Keratinocyte (primary cell): ENCODE measurements at regions not wholly inside any gene's neighbourhood (a gene's known extent, or its start where the extent isn't known, plus 50 kb on each side); places are given as distances from the start of the nearest gene placed in this dataset.

Experiments used
- DNase-seq: peaks from one replicate; pipeline ENCODE4 v3.0.0-alpha.2; 2011; ENCODE audit warnings: low read depth, missing footprints, low spot score
- FAIRE-seq: peaks from 2 replicates; lab custom pipeline; 2011; peaks lifted over from hg19 to GRCh38; lab: Jason Lieb, UNC
- H2AFZ ChIP-seq: 2 replicates; pipeline ENCODE4 v1.6.0; 2012; ENCODE audit warnings: low read length, control low read depth, inconsistent platforms; ENCODE audit not compliant: control insufficient read depth
- H3K27ac ChIP-seq: 2 replicates; pipeline ENCODE4 v1.5.1; 2011; ENCODE audit warnings: low read length; ENCODE audit not compliant: control insufficient read depth, insufficient read depth
- H3K27me3 ChIP-seq: 3 replicates; pipeline ENCODE4 v1.6.0; 2011; ENCODE audit warnings: low read length; ENCODE audit not compliant: control insufficient read depth, insufficient read depth; ENCODE audit errors: extremely low read depth
- H3K36me3 ChIP-seq, 2 experiments: 2 replicates in 1 of 2; 3 replicates in 1 of 2; pipeline ENCODE4 v1.5.1; 2011; ENCODE audit warnings: low read length in 2 of 2, mild to moderate bottlenecking in 1 of 2; ENCODE audit not compliant: control insufficient read depth in 2 of 2, insufficient read depth in 2 of 2; ENCODE audit errors: extremely low read depth in 1 of 2
- H3K4me1 ChIP-seq: 3 replicates; pipeline ENCODE4 v1.5.1; 2011; ENCODE audit warnings: low read length; ENCODE audit not compliant: control insufficient read depth, insufficient read depth; ENCODE audit errors: extremely low read depth
- H3K4me2 ChIP-seq: 3 replicates; pipeline ENCODE4 v1.6.0; 2011; ENCODE audit warnings: low read depth, low read length; ENCODE audit not compliant: control insufficient read depth, insufficient read depth; ENCODE audit errors: extremely low read depth
- H3K4me3 ChIP-seq, 3 experiments: fragments of 200-600 bp in 1 of 3; sonication (generic) in 1 of 3; 2 replicates in 2 of 3; 3 replicates in 1 of 3; pipeline ENCODE4 v1.5.1; 2011 to 2016; ENCODE audit warnings: low read length in 3 of 3, mild to moderate bottlenecking in 3 of 3, control low read depth in 2 of 3, inconsistent platforms in 1 of 3, low read depth in 1 of 3, mixed read lengths in 1 of 3, mixed run types in 1 of 3, moderate library complexity in 1 of 3; ENCODE audit not compliant: control insufficient read depth in 2 of 3, insufficient read depth in 2 of 3; ENCODE audit errors: extremely low read depth in 1 of 3
- H3K79me2 ChIP-seq: 2 replicates; pipeline ENCODE4 v1.6.0; 2012; ENCODE audit warnings: low read length; ENCODE audit not compliant: control insufficient read depth, insufficient read depth
- H3K9ac ChIP-seq: 3 replicates; pipeline ENCODE4 v1.6.0; 2011; ENCODE audit warnings: low read length; ENCODE audit not compliant: control insufficient read depth, insufficient read depth; ENCODE audit errors: extremely low read depth
- H3K9me1 ChIP-seq: 3 replicates; pipeline ENCODE4 v1.6.0; 2011; ENCODE audit warnings: low read length; ENCODE audit not compliant: control insufficient read depth, insufficient read depth; ENCODE audit errors: extremely low read depth
- H3K9me3 ChIP-seq: 2 replicates; pipeline ENCODE4 v1.5.1; 2012; ENCODE audit warnings: low read depth, low read length; ENCODE audit not compliant: control insufficient read depth
- H4K20me1 ChIP-seq: 3 replicates; pipeline ENCODE4 v1.6.0; 2011; ENCODE audit warnings: low read length; ENCODE audit not compliant: control insufficient read depth, insufficient read depth; ENCODE audit errors: extremely low read depth
- EZH2 ChIP-seq: IDR thresholded peaks from one replicate; pipeline ENCODE4 v1.6.1; 2012; ENCODE audit warnings: inconsistent platforms, mild to moderate bottlenecking, low read length, moderate library complexity
- dilution Hi-C: fragments of 300-500 bp; cut with MboI; formaldehyde crosslinking; loops from one replicate; pipeline ENCODE4 v1.7.0; 2020; ENCODE audit warnings: low sequenced_read_pairs; ENCODE audit not compliant: extremely low pct_ligation_motif_present
- TF ChIP-seq, protein P1 (sequence below), 3 experiments: IDR thresholded peaks in 1 of 3; conservative IDR thresholded peaks in 1 of 3; optimal IDR thresholded peaks in 1 of 3; 2 replicates in 2 of 3; 3 replicates in 1 of 3; pipeline versions ENCODE3 to v1.5.1; 2011; ENCODE audit warnings: low read length in 3 of 3, mild to moderate bottlenecking in 3 of 3, moderate library complexity in 2 of 3, control low read depth in 1 of 3, inconsistent platforms in 1 of 3; ENCODE audit not compliant: insufficient read depth in 2 of 3; ENCODE audit errors: extremely low read depth in 1 of 3

DNA sequence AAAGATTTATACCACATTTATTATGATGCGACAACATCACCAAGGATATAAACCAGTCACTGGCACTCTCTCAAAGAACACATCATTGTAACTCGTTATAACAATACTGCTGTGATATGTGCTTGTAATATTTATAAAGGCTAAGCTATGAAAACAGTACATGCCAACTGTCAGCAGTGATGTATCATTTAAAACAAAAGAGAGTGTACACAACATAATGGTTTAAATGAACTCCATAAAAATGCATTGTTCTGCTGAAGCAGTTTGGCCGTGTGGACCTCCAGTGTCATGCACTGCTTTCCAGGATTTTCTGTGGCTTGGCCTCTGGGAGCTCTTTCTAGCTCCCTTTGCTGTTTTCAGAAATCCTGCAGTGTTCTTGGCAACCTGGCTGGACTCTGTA is 215.6 kb downstream of the MTX2 start:
- Histone ChIP-seq H3K27me3 (no peaks in the 10 kb centered on the region), H3K4me1 (peaks cover 16% of the 10 kb centered on the region), H3K79me2 (no peaks in the 10 kb centered on the region), H3K4me2 (no peak overlapping the region), H3K36me3 (no peaks in the 10 kb centered on the region), H2AFZ (no peak overlapping the region), H4K20me1 (no peaks in the 10 kb centered on the region), H3K4me3 (no peak overlapping the region), H3K27ac (no peak overlapping the region), H3K9me1 (no peaks in the 10 kb centered on the region), H3K9ac (no peak overlapping the region), H3K9me3 (no peaks in the 10 kb centered on the region)
- dilution Hi-C loops, result no loop called here
- no peak for FAIRE-seq
- no peak for DNase-seq
- TF ChIP-seq, protein P1, sequence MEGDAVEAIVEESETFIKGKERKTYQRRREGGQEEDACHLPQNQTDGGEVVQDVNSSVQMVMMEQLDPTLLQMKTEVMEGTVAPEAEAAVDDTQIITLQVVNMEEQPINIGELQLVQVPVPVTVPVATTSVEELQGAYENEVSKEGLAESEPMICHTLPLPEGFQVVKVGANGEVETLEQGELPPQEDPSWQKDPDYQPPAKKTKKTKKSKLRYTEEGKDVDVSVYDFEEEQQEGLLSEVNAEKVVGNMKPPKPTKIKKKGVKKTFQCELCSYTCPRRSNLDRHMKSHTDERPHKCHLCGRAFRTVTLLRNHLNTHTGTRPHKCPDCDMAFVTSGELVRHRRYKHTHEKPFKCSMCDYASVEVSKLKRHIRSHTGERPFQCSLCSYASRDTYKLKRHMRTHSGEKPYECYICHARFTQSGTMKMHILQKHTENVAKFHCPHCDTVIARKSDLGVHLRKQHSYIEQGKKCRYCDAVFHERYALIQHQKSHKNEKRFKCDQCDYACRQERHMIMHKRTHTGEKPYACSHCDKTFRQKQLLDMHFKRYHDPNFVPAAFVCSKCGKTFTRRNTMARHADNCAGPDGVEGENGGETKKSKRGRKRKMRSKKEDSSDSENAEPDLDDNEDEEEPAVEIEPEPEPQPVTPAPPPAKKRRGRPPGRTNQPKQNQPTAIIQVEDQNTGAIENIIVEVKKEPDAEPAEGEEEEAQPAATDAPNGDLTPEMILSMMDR (optimal IDR thresholded peaks at IDR 0.05 in 1 of 3, IDR thresholded peaks at IDR 0.05 in 1 of 3, conservative IDR thresholded peaks at IDR 0.05 in 1 of 3; ENCODE audit: extremely low read depth in 1 of 3, insufficient read depth in 2 of 3, low read length in 3 of 3), result no peak
- TF ChIP-seq EZH2, result no peak

GRCh38 chr2:176488431-176488830 is 219.2 kb downstream of the MTX2 start:
- no peak for DNase-seq
- Histone ChIP-seq H3K9me1 (no peaks in the 10 kb centered on the region), H3K9me3 (no peaks in the 10 kb centered on the region), H3K9ac (no peak overlapping the region), H2AFZ (no peak overlapping the region), H3K4me3 (no peak overlapping the region), H3K36me3 (no peaks in the 10 kb centered on the region), H3K4me2 (no peak overlapping the region), H3K4me1 (peaks cover 28% of the 10 kb centered on the region), H3K79me2 (no peaks in the 10 kb centered on the region), H3K27me3 (no peaks in the 10 kb centered on the region), H4K20me1 (no peaks in the 10 kb centered on the region), H3K27ac (no peak overlapping the region)
- no peak for FAIRE-seq
- TF ChIP-seq EZH2, result no peak
- TF ChIP-seq, protein P1 (optimal IDR thresholded peaks at IDR 0.05 in 1 of 3, IDR thresholded peaks at IDR 0.05 in 1 of 3, conservative IDR thresholded peaks at IDR 0.05 in 1 of 3; ENCODE audit: extremely low read depth in 1 of 3, insufficient read depth in 2 of 3, low read length in 3 of 3), result no peak
- dilution Hi-C loops, result no loop called here
